ENCODE measurements at regions not wholly inside any gene's neighbourhood (a gene's known extent, or its start where the extent isn't known, plus 50 kb on each side); places are given as distances from the start of the nearest gene placed in this dataset.

DNA sequence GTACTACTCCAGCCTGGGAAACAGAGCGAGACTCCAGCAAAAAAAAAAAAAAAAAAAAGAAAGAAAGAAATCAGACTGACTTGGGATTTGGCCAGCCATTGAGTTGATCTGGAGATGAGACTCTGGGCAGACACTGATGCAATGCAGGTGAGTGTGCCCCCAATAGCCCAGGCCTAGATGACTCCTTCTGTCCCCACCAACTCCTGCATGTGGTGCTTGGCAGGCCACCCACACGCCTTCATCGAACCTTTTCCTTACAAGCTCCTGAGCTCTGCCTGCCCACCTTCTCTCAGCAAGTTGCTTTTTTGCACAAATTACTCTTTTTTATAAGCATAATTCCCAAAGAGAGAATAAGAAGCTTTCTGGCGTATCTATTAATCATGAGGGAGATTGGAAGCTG lies 97.9 kb upstream of the MBNL2 start:
- Histone ChIP-seq H3K79me1 (ENCODE audit: low read length) (peaks cover 44% of the 10 kb centered on the region), H3K14ac (ENCODE audit: low read length) (peak overlapping the region; percentile 80), H3K4me1 (ENCODE audit: control insufficient read depth in 1 of 2, insufficient read depth in 2 of 2, low read length in 2 of 2) (peaks cover 24 to 38% of the 10 kb centered on the region in 2 experiments), H2AFZ (ENCODE audit: insufficient read depth, low read length, poor library complexity) (no peak overlapping the region), H3K4me2 (ENCODE audit: low read length) (no peak overlapping the region), H3K27me3 (ENCODE audit: insufficient read depth, low read length) (no peaks in the 10 kb centered on the region), H3K4ac (ENCODE audit: low read depth, low read length) (no peak overlapping the region), H3K79me2 (ENCODE audit: control insufficient read depth, insufficient read depth, low read length, poor library complexity) (peaks cover 4% of the 10 kb centered on the region), H2BK12ac (ENCODE audit: low read length) (peak overlapping the region; percentile 86), H2BK120ac (ENCODE audit: insufficient read depth, low read length, poor library complexity) (peak overlapping the region; percentile 67), H3K18ac (ENCODE audit: low read length) (peak overlapping the region; percentile 81), H3K9me3 (ENCODE audit: insufficient read depth, low read depth, low read length) (no peaks in the 10 kb centered on the region), H2AK5ac (ENCODE audit: low read length) (no peak overlapping the region), H3K27ac (ENCODE audit: low read depth, low read length) (no peak overlapping the region), H3K4me3 (ENCODE audit: low read depth, low read length) (no peak overlapping the region), H3K36me3 (ENCODE audit: control insufficient read depth in 1 of 2, insufficient read depth in 2 of 2, low read length in 2 of 2) (no peaks in the 10 kb centered on the region), H4K91ac (ENCODE audit: low read depth, low read length) (peak overlapping the region; percentile 53), H3K23ac (ENCODE audit: low read length) (no peak overlapping the region), H3K9ac (ENCODE audit: low read length) (no peak overlapping the region), H2BK5ac (ENCODE audit: low read depth, low read length, poor library complexity) (peak overlapping the region; percentile 8), H4K8ac (ENCODE audit: low read depth, low read length) (peak overlapping the region; percentile 54), H4K12ac (ENCODE audit: low read depth, low read length) (no peak overlapping the region)
- no CpG with 5 or more reads among the region's 4 CpGs for WGBS (ENCODE audit: extremely low coverage, insufficient coverage, insufficient read length)
- DNase-seq = no peak

DNA sequence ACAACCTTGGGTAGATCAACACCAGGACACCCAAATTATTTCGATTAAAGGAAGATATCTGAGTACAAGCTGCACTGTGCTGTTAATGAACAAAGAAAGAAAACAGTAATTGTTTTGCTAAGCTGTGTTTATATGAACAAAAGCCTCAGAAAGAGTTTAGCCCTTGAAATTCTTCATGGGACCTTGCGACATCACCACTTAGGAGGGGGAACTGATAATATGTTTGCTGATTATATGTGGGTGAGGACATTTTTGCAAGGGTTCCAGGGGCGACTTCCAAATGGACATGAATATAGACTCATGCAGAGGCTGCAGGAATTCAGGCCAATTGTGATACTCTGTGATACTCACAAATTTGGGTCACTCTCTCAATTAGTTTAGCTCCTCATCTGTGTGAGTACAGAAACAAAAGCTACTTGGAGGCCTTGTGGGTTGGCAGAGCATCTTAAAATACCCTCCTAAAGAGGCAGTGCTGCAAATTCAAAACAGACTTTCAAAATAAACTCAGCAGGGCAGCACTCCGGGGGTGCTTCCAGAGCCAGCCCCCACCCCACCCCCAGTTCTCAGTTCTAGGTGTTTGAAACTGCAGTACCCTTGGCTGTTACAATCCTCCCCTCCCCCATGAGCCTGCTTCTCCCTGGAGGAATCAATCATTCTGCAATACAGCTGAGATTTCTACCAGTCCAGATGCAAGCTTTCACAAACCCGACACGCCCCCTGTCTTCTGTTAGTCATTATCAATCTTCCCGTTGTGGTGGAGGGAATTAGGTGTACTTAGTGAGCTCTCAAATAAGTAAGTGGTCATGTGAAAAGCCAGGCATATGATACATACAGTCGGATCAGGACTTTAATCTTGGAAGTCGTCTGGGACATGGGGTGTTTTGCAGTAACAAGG lies 97.0 kb upstream of the MBNL2 start:
- DNase-seq = no peak
- Histone ChIP-seq H3K4me1 (ENCODE audit: control insufficient read depth in 1 of 2, insufficient read depth in 2 of 2, low read length in 2 of 2) (peaks cover 24 to 38% of the 10 kb centered on the region in 2 experiments), H2AFZ (ENCODE audit: insufficient read depth, low read length, poor library complexity) (no peak overlapping the region), H4K91ac (ENCODE audit: low read depth, low read length) (peak overlapping the region; percentile 48), H3K27me3 (ENCODE audit: insufficient read depth, low read length) (no peaks in the 10 kb centered on the region), H4K8ac (ENCODE audit: low read depth, low read length) (peak overlapping the region; percentile 27), H3K36me3 (ENCODE audit: control insufficient read depth in 1 of 2, insufficient read depth in 2 of 2, low read length in 2 of 2) (no peaks in the 10 kb centered on the region), H2BK12ac (ENCODE audit: low read length) (peak overlapping the region; percentile 61), H3K27ac (ENCODE audit: low read depth, low read length) (peak overlapping the region; percentile 72), H3K9ac (ENCODE audit: low read length) (no peak overlapping the region), H2BK5ac (ENCODE audit: low read depth, low read length, poor library complexity) (peak overlapping the region; percentile 67), H3K4me2 (ENCODE audit: low read length) (peak overlapping the region; percentile 15), H3K4ac (ENCODE audit: low read depth, low read length) (no peak overlapping the region), H3K79me2 (ENCODE audit: control insufficient read depth, insufficient read depth, low read length, poor library complexity) (peaks cover 4% of the 10 kb centered on the region), H4K12ac (ENCODE audit: low read depth, low read length) (no peak overlapping the region), H3K23ac (ENCODE audit: low read length) (no peak overlapping the region), H3K4me3 (ENCODE audit: low read depth, low read length) (no peak overlapping the region), H3K18ac (ENCODE audit: low read length) (no peak overlapping the region), H2BK120ac (ENCODE audit: insufficient read depth, low read length, poor library complexity) (peak overlapping the region; percentile 74), H3K79me1 (ENCODE audit: low read length) (peaks cover 44% of the 10 kb centered on the region), H3K9me3 (ENCODE audit: insufficient read depth, low read depth, low read length) (no peaks in the 10 kb centered on the region), H2AK5ac (ENCODE audit: low read length) (no peak overlapping the region), H3K14ac (ENCODE audit: low read length) (peak overlapping the region; percentile 64)
- WGBS (ENCODE audit: extremely low coverage, insufficient coverage, insufficient read length) = no CpG with 5 or more reads among the region's 9 CpGs

DNA sequence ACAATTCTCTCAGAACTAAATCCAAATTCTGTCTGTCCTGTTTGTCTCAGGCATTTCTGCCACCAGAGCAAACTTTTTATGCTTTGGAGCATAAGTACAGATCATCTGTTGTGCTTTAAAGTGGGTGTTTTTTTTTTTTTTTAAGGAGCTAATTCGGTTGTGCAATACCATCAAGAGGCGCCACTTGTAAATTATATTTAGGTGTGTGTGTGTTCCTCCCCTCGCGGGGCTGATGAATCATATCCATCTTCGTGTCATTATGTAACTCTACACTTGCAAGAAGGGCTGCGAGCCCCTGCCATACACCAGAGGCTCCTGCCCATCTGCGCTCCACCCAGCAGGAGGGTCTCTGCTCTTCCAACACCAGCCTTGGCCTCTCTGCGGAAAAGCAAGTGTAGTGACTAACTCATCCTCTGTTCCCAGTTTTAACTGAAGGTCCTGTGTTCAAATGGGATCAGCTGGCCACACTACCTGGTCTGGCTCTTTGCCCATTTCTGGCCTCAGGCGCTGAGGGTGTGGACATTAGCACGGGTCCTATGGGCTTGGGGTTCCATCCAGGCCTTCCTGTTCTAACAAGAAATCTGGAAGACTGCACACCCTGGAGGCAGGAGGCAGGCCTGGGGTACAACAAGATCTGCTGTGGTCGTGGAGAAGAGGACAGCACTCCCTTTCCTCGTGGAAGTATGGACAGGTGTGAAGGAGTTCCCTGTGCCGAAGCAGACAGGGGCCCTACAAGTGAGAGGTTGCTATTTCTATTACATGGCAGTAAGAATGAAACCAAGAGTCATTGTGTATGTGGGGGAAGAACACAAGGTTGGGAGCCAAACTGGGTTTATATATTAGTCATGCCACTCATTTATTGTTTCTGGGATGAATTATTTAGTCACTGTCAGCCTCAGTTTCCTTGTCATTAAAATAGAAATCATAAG lies 96.1 kb upstream of the MBNL2 start:
- no peak for DNase-seq
- peak overlapping the region; percentile 84 for H2BK120ac ChIP-seq (ENCODE audit: insufficient read depth, low read length, poor library complexity)
- H2BK12ac ChIP-seq (ENCODE audit: low read length) = peak overlapping the region; percentile 97
- peaks cover 4% of the 10 kb centered on the region for H3K79me2 ChIP-seq (ENCODE audit: control insufficient read depth, insufficient read depth, low read length, poor library complexity)
- peak overlapping the region; percentile 70 for H2AK5ac ChIP-seq (ENCODE audit: low read length)
- no peaks in the 10 kb centered on the region for H3K36me3 ChIP-seq (ENCODE audit: control insufficient read depth in 1 of 2, insufficient read depth in 2 of 2, low read length in 2 of 2)
- peaks cover 24 to 38% of the 10 kb centered on the region in 2 experiments for H3K4me1 ChIP-seq (ENCODE audit: control insufficient read depth in 1 of 2, insufficient read depth in 2 of 2, low read length in 2 of 2)
- H2AFZ ChIP-seq (ENCODE audit: insufficient read depth, low read length, poor library complexity) = no peak overlapping the region
- H4K8ac ChIP-seq (ENCODE audit: low read depth, low read length) = peak overlapping the region; percentile 57
- no peak overlapping the region for H3K4me3 ChIP-seq (ENCODE audit: low read depth, low read length)
- peak overlapping the region; percentile 3 for H3K4me2 ChIP-seq (ENCODE audit: low read length)
- H3K9me3 ChIP-seq (ENCODE audit: insufficient read depth, low read depth, low read length) = no peaks in the 10 kb centered on the region
- no CpG with 5 or more reads among the region's 13 CpGs for WGBS (ENCODE audit: extremely low coverage, insufficient coverage, insufficient read length)
- H3K14ac ChIP-seq (ENCODE audit: low read length) = peak overlapping the region; percentile 68
- no peak overlapping the region for H3K9ac ChIP-seq (ENCODE audit: low read length)
- H3K79me1 ChIP-seq (ENCODE audit: low read length) = peaks cover 40% of the 10 kb centered on the region
- no peaks in the 10 kb centered on the region for H3K27me3 ChIP-seq (ENCODE audit: insufficient read depth, low read length)
- H3K4ac ChIP-seq (ENCODE audit: low read depth, low read length) = peak overlapping the region; percentile 53
- H3K18ac ChIP-seq (ENCODE audit: low read length) = peak overlapping the region; percentile 54
- peak overlapping the region; percentile 95 for H4K91ac ChIP-seq (ENCODE audit: low read depth, low read length)
- peak overlapping the region; percentile 21 for H2BK5ac ChIP-seq (ENCODE audit: low read depth, low read length, poor library complexity)
- no peak overlapping the region for H3K23ac ChIP-seq (ENCODE audit: low read length)
- H3K27ac ChIP-seq (ENCODE audit: low read depth, low read length) = peak overlapping the region; percentile 72
- no peak overlapping the region for H4K12ac ChIP-seq (ENCODE audit: low read depth, low read length)

DNA sequence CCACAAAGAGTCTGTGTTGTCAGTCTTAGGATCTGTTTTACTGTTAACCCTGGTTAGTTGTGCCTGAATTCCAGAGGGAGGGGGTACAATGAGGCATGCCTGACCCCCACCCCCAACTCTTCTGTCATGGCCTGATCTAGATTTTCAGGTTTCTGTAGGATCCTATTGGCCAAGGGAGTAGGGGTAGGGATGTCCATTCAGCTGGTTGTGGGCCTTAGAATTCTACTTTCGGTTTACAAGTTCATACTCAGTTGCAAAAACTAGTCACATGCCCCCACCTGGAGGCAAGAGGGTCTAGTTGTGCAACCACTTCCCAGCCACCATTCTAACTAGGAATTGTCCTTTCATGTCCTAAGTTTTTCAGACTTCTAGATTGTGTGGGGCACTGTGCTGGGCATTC lies 94.3 kb upstream of the MBNL2 start:
- H4K12ac ChIP-seq (ENCODE audit: low read depth, low read length) = no peak overlapping the region
- no peak overlapping the region for H3K4ac ChIP-seq (ENCODE audit: low read depth, low read length)

More for the DNA sequence above, 94.3 kb upstream of the MBNL2 start:
- Histone ChIP-seq H2BK5ac (ENCODE audit: low read depth, low read length, poor library complexity) (peak overlapping the region; percentile 43), H3K4me1 (ENCODE audit: control insufficient read depth in 1 of 2, insufficient read depth in 2 of 2, low read length in 2 of 2) (peaks cover 22 to 31% of the 10 kb centered on the region in 2 experiments), H3K14ac (ENCODE audit: low read length) (no peak overlapping the region), H2AFZ (ENCODE audit: insufficient read depth, low read length, poor library complexity) (no peak overlapping the region), H3K23ac (ENCODE audit: low read length) (no peak overlapping the region), H3K27ac (ENCODE audit: low read depth, low read length) (peak overlapping the region; percentile 92), H3K18ac (ENCODE audit: low read length) (no peak overlapping the region), H3K79me1 (ENCODE audit: low read length) (peaks cover 34% of the 10 kb centered on the region), H3K9me3 (ENCODE audit: insufficient read depth, low read depth, low read length) (no peaks in the 10 kb centered on the region), H4K91ac (ENCODE audit: low read depth, low read length) (no peak overlapping the region), H2BK120ac (ENCODE audit: insufficient read depth, low read length, poor library complexity) (peak overlapping the region; percentile 48), H3K4me2 (ENCODE audit: low read length) (peak overlapping the region; percentile 21), H2AK5ac (ENCODE audit: low read length) (no peak overlapping the region), H4K8ac (ENCODE audit: low read depth, low read length) (no peak overlapping the region), H3K36me3 (ENCODE audit: control insufficient read depth in 1 of 2, insufficient read depth in 2 of 2, low read length in 2 of 2) (no peaks in the 10 kb centered on the region), H3K27me3 (ENCODE audit: insufficient read depth, low read length) (no peaks in the 10 kb centered on the region), H3K9ac (ENCODE audit: low read length) (no peak overlapping the region), H3K79me2 (ENCODE audit: control insufficient read depth, insufficient read depth, low read length, poor library complexity) (peaks cover 2% of the 10 kb centered on the region), H2BK12ac (ENCODE audit: low read length) (no peak overlapping the region), H3K4me3 (ENCODE audit: low read depth, low read length) (no peak overlapping the region)
- no CpG with 5 or more reads among the region's 1 CpG for WGBS (ENCODE audit: extremely low coverage, insufficient coverage, insufficient read length)
- peak; percentile 86 to 92 for DNase-seq

Data from trophoblast cell (in vitro differentiated cells and primary cell).